ENCODE measurements at regions not wholly inside any gene's neighbourhood (a gene's known extent, or its start where the extent isn't known, plus 50 kb on each side); places are given as distances from the start of the nearest gene placed in this dataset.

DNA sequence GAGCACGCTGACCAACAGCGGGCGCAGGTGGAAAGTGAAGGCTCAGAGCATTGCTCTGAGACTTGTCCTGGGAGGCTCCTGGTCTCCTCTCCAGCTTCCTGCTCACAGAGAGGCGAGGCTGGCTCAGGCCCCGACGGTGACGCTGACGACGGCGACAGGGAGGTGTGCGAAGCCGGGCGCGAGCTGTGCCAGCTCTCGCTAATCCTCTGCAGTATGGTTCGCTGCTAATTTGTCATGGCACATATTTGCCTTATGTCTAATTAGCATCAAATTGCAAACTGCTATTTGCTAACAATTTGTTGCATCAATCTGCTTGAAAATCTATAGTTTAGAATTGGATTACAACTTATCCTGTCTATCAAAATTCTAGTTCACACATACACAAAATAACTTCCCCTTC, 469.8 kb upstream of the ZNF507 start:
- Histone ChIP-seq H3K18ac (ENCODE audit: extremely low read depth, low read length) (no peak overlapping the region), H3K9me3 (ENCODE audit: insufficient read depth in 2 of 2, low read depth in 1 of 2, low read length in 1 of 2) (peaks cover 0 to 3% of the 10 kb centered on the region in 2 experiments; a peak in 1 of 4 replicates), H2BK20ac (ENCODE audit: low read length) (no peak overlapping the region), H3K4ac (replicated peaks; ENCODE audit: insufficient read length, low read depth, low read length) (no peak overlapping the region), H3K79me1 (ENCODE audit: low read depth, low read length) (no peaks in the 10 kb centered on the region), H3K23me2 (ENCODE audit: low read depth, low read length) (peaks cover 5% of the 10 kb centered on the region; the same call in 1 of the 2 replicates), H3K56ac (replicated peaks; ENCODE audit: insufficient read length, low read depth, low read length) (no peak overlapping the region), H4K20me1 (replicated peaks in 1 of 2; ENCODE audit: control insufficient read depth in 1 of 2, insufficient read depth in 2 of 2, low read length in 2 of 2) (no peaks in the 10 kb centered on the region), H2BK15ac (ENCODE audit: low read length) (no peak overlapping the region), H2AK5ac (ENCODE audit: low read depth, low read length) (no peak overlapping the region), H3K79me2 (ENCODE audit: control insufficient read depth in 1 of 2, insufficient read depth in 2 of 2, low read length in 2 of 2) (no peaks in the 10 kb centered on the region), H4K5ac (ENCODE audit: insufficient read length, low read depth, low read length) (no peak overlapping the region), H3K27me3 (replicated peaks in 1 of 4; ENCODE audit: control insufficient read depth in 3 of 4, extremely low read depth in 1 of 4, insufficient read depth in 3 of 4, low read length in 3 of 4) (peaks cover 0 to 2% (median 0%) of the 10 kb centered on the region in 4 experiments; a peak in 2 of 7 replicates), H2AFZ (ENCODE audit: low read length) (no peak overlapping the region), H3K14ac (ENCODE audit: insufficient read length) (no peak overlapping the region), H3K27ac (ENCODE audit: low read depth, low read length) (no peak overlapping the region), H3K9ac (replicated peaks in 1 of 4; ENCODE audit: extremely low read depth in 1 of 4, low read depth in 3 of 4, low read length in 3 of 4) (no peak overlapping the region), H3K4me2 (ENCODE audit: insufficient read depth in 1 of 2, low read depth in 2 of 2, low read length in 2 of 2) (no peak overlapping the region), H3K4me1 (replicated peaks in 1 of 4; ENCODE audit: control insufficient read depth in 3 of 4, insufficient read depth in 4 of 4, low read length in 3 of 4) (no peaks in the 10 kb centered on the region), H3K36me3 (ENCODE audit: control insufficient read depth in 2 of 4, insufficient read depth in 4 of 4, low read length in 3 of 4) (no peaks in the 10 kb centered on the region), H2BK12ac (ENCODE audit: low read depth, low read length) (no peak overlapping the region), H4K8ac (ENCODE audit: extremely low read depth, insufficient read depth, low read length) (no peak overlapping the region), H3K4me3 (ENCODE audit: extremely low read depth in 1 of 4, insufficient read depth in 2 of 4, low read depth in 3 of 4, low read length in 4 of 4) (no peak overlapping the region), H2BK5ac (ENCODE audit: low read depth, low read length) (no peak overlapping the region), H2BK120ac (replicated peaks; ENCODE audit: low read depth, low read length) (no peak overlapping the region), H4K91ac (replicated peaks; ENCODE audit: insufficient read length, low read length) (no peak overlapping the region), H3K23ac (ENCODE audit: insufficient read length) (no peak overlapping the region)
- WGBS, 2 experiments (ENCODE audit: extremely low coverage in 1 of 2, insufficient coverage in 1 of 2, insufficient read length in 1 of 2, insufficient replicate concordance in 2 of 2, low coverage in 1 of 2, low lambda C conversion rate in 2 of 2, missing lambda C conversion rate in 1 of 2), result 97% methylated on average over 16 of the region's 16 CpGs; no CpG with 5 or more reads in 1 of the 2 experiments
- no peak for TF ChIP-seq YY1 (IDR thresholded peaks at IDR 0.05; ENCODE audit: low read depth, low read length)
- TF ChIP-seq, protein P1, sequence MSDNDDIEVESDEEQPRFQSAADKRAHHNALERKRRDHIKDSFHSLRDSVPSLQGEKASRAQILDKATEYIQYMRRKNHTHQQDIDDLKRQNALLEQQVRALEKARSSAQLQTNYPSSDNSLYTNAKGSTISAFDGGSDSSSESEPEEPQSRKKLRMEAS (IDR thresholded peaks at IDR 0.05), result no peak
- no peak for TF ChIP-seq EZH2 (IDR thresholded peaks at IDR 0.05; ENCODE audit: low read depth, low read length, severe bottlenecking)
- no peak for TF ChIP-seq KDM4A (IDR thresholded peaks at IDR 0.05; ENCODE audit: low read depth, low read length, severe bottlenecking)
- TF ChIP-seq EP300 (IDR thresholded peaks at IDR 0.05; ENCODE audit: borderline replicate concordance in 1 of 2, low read depth in 2 of 2, low read length in 2 of 2), result no peak
- no peak for TF ChIP-seq BACH1 (IDR thresholded peaks at IDR 0.05; ENCODE audit: low read length)
- ChIA-PET CTCF (ENCODE audit: partially characterized antibody) (interaction anchor here (0.7 kb wide), 1 partner anchor 662 kb away, joined by 3 read pairs; no protein-coding TSS in a partner anchor), POLR2A (ENCODE audit: partially characterized antibody) (no interaction called here)
- FAIRE-seq, result no peak
- DNase-seq (ENCODE audit: low read depth in 1 of 2, low spot score in 2 of 2), result no peak
